ENCODE measurements at regions not wholly inside any gene's neighbourhood (a gene's known extent, or its start where the extent isn't known, plus 50 kb on each side); places are given as distances from the start of the nearest gene placed in this dataset.
A peak's percentile ranks its signal among the peaks of the same experiment; 100 is the strongest.
"Not testable (repeated sequence)": the region's sequence is repeated elsewhere in the genome, so short reads cannot be mapped to it uniquely, and the experiment has no call there.

DNA sequence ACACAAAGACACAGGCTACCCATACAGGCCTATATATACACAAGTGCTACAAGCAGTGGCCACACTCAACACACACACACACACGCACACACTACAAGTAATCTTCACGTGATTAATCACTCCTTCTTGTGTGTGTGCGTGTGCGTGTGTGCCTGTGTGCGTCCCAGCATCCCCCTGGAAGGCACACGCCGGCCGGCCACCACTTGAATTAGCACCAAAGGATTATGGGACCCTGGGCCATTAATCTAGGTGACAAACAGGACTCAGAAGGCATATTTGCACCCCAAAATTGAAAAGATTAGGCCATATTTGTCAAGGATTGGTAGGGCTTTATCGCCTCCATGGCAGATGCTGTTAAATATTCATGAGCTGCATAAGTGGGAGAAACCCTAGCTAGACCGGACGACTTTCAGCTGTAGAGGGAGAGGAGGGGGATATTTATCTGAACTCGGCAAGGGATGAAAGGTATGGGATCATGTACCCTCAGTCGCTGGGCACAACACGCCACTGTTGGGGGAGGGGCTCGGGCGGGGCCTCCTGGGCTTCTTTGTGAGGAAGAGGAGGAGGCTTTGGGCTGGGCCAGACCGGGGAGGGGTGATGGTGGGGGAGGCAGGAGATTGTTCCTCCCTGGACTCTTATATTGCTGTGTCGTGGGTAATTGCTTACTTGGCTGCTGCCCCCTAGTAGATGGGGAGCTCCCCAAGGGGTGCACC lies 89.6 kb upstream of the LHX5 start:
- in situ Hi-C loops (cut with HindIII; ENCODE audit: low pct_ligation_motif_present, low pct_unique_long_range_greater_than_20kb, low sequenced_read_pairs) = no loop called here
- DNase-seq = no peak

DNA sequence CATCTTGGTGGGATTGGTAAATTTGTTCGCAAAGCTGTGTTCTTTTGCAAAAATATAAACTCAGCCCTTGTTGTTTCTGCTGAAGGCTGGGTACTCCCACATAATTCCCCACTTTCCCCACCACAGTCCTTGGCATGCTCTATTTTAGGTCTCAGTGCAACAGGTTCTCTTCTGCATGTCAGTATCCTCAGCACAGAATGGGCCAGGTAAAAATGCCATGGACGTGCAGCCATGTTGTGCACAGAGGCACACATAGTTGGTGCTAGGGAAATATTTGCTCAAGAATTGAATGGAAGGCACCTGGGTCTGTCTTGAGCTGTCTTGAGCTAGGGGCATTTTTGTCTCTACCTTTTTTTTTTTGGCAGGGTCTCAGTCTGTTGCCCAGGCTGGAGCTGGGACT lies 87.8 kb upstream of the LHX5 start:
- in situ Hi-C loops (cut with HindIII; ENCODE audit: low pct_ligation_motif_present, low pct_unique_long_range_greater_than_20kb, low sequenced_read_pairs) = no loop called here
- no peak for DNase-seq

DNA sequence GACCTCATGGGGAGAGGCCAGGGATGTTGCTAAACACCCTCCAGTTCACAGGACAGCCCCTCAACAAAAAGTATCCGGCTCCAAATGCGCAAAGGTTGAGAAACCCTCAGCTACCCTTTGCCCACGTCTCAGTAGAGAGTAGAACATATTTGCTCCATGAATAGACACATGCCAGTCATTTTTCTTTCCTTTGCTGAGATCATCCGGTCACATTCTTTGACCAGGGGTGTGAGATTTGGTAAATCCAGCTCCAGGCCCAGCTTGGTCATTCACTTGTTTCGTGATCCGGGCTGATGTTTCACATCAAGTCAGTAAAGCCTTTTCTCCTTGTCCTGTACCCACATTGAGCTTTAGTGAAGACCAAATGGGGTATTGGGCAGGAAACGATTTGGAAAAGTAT lies 83.6 kb upstream of the LHX5 start:
- in situ Hi-C loops (cut with HindIII; ENCODE audit: low pct_ligation_motif_present, low pct_unique_long_range_greater_than_20kb, low sequenced_read_pairs) = no loop called here
- peak; percentile 17 for DNase-seq

DNA sequence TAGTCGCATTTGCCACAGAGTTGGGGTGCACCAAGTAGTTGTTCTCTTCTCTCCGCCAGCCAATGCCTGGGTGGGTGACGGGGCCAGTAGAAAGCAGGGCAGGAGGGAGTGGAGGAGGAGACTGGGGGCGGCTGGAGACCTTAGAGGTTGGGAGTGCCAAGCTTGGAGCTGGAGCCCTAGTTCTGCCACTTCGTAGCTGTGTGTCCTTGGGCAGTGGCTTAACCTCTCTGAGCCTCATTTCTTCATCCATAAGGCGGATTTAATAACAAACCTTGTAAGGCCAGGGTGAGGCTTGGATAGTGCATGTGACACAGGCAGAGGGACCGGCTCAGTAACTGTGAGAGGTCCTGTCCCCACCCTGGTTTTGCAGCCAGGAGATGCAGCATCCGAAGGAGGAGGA lies 81.1 kb upstream of the LHX5 start:
- in situ Hi-C loops (cut with HindIII; ENCODE audit: low pct_ligation_motif_present, low pct_unique_long_range_greater_than_20kb, low sequenced_read_pairs) = no loop called here
- DNase-seq = no peak

DNA sequence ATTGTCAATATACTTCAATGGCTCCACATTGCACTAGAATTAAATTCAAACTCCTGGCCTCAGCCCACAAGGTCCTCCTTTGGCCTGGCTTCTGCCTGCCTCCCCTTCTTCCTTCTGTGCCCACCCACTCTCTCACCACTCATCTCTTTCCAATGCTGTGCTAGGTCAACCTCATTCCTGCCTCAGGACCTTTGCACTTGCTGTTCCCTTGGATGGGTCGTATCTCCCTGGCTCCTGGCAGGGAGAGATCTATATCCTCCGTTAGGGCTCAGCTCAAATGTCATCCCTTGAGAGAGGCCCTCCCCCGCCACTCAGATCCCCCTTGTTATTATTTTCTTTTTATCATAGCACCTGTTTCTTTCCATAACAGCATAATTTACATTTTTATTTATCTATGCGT lies 79.9 kb upstream of the LHX5 start:
- DNase-seq = no peak
- in situ Hi-C loops (cut with HindIII; ENCODE audit: low pct_ligation_motif_present, low pct_unique_long_range_greater_than_20kb, low sequenced_read_pairs) = no loop called here

DNA sequence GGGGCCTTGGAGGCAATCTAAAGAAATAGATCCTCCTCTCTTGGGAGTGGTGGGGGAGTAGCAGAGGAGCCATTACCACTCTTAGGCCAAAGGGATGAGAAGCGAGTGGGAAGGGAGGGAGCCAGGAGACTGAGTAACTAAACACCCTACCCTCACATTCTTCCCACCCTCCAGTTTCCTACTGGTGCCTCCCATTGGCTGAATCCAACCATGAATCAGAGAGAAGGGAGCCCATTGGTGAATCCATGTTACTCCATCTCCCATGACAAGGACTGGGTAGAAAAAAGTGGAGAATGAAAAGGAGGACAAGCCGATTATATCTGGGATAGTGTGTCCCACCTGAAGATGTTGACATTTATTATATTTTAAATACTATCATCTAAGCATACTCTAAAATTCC lies 76.8 kb upstream of the LHX5 start:
- DNase-seq = no peak
- in situ Hi-C loops (cut with HindIII; ENCODE audit: low pct_ligation_motif_present, low pct_unique_long_range_greater_than_20kb, low sequenced_read_pairs) = no loop called here

DNA sequence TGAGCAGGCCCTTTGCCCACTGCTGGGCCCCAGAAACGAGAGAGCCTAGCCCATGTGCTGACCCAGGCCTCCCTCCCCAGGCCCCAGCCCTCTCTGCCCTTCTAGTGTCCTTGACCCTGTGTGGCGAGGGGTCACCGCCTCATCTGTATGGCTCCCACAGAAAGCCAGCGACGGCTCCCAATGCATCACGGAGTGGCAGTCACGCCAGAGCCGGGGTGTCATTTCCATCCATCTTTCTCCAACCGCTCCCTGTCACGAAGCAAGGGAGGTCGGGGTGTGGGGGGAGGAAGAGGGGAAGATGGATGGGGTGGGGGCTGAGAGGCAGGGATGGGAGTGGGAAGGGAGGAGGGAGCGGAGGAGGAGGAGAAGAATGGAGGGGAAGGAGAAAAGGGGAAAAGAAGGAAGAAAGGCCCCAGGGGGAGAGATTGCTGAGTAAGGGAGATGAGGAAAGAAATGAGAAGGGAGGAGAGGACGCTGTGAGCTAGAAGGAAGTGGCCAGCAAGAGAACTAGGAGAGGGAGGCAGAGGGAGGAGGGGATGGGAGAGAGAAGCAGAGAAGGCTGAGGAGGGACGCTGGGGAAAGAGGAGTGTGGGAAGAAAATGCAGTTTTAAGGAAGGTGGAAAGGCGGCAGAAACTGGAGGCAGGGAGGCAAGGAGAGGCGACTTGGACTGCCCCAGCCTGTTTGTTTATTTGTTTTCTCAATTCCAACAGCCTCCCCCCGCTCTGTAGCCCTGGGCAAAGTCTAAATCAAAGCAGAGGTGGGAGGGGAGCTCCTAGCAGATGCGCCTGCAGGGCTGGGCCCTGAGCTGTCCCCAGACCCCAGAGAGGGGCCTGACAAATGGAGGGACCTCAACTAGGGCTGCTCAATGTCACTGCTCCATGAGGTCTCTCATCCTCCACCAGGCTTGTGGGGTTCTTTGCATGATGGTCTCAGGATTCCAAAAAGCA lies 75.5 kb upstream of the LHX5 start:
- in situ Hi-C loops (cut with HindIII; ENCODE audit: low pct_ligation_motif_present, low pct_unique_long_range_greater_than_20kb, low sequenced_read_pairs) = no loop called here
- no peak for DNase-seq

DNA sequence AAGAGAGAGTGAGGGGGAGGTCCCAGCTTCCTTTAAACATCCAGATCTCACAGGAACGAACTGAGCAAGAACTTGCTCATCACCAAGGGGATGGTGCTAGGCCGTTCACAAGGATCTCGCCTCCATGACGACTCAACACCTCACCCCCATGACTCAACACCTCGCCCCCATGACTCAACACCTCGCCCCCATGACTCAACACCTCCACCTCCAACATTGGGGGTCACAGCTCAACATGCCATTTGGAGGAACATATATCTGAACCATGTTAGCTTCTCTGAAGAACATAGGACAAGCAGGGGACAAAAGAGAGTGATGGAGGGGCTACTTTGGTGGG lies 66.0 kb upstream of the LHX5 start:
- in situ Hi-C loops (cut with HindIII; ENCODE audit: low pct_ligation_motif_present, low pct_unique_long_range_greater_than_20kb, low sequenced_read_pairs) = no loop called here
- no peak for DNase-seq

DNA sequence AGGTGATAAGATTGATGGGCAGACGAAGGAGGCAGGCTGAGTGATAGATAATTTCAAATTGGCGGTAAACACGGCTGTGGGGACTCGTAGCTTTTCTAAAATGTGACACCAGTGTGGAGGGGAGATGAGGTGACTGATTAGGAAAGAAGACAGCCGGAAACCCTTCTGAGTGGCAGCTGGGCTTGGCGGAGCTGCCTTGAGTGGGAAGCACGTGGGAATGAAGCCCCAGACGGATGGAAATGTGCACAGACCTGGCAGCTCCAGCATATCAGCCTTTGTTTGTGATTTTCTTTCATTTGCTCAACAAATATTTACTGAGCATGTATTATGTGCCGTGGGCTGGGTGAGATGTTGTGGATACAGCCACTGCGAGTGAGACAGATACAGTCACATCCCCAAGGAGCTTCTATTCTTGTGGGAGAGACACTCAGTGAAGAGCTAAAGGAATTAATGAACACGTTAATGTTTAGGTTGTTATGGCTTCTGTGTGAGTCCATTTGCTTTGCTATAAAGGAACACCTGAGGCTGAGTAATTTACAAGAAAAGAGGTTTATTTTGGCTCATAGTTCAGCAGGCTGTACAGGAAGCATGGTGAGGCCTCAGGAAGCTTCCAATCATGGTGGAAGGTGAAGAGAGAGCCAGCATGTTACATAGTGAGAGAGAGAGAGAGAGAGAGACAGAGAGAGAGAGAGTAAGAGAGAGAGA lies 65.5 kb upstream of the LHX5 start:
- in situ Hi-C loops (cut with HindIII; ENCODE audit: low pct_ligation_motif_present, low pct_unique_long_range_greater_than_20kb, low sequenced_read_pairs) = no loop called here
- DNase-seq = no peak

DNA sequence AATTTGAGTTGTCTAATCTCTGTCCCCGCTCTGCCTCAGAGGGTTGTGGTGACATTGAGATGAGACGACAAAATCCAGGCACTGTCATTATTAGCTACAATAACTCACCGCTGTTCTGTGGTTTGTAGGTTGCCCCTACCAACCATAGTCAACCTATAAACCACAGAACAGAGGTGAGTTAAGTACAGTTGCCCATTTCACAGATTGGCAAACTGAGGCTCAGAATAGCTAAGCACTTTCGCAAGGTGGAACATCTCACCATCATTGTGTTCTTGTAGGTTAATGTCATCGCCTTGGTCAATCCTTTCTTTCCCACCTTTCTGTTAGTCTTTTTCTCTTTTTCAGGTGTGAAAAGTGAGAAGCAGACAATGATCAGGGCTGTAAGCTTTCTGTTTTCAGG lies 63.4 kb upstream of the LHX5 start:
- DNase-seq = no peak
- in situ Hi-C loops (cut with HindIII; ENCODE audit: low pct_ligation_motif_present, low pct_unique_long_range_greater_than_20kb, low sequenced_read_pairs) = no loop called here

DNA sequence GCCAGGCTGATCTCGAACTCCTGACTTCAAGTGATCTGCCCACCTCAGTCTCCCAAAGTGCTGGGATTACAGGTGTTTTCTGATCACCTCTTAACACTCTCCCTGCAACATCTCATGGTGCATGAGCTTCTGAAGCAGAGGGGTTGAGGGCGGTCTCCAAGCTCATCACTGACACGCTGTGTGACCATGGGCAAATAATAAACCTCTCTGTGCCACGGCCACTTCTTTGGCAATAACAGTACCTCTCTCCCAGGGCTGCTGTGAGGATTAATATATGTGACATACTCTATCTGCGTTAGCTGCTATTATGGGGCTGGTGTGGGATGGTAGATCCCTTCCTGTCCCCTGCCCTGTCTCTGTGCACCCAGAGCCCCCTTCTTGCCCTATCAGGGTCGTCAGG lies 62.9 kb upstream of the LHX5 start:
- in situ Hi-C loops (cut with HindIII; ENCODE audit: low pct_ligation_motif_present, low pct_unique_long_range_greater_than_20kb, low sequenced_read_pairs) = no loop called here
- DNase-seq = no peak

DNA sequence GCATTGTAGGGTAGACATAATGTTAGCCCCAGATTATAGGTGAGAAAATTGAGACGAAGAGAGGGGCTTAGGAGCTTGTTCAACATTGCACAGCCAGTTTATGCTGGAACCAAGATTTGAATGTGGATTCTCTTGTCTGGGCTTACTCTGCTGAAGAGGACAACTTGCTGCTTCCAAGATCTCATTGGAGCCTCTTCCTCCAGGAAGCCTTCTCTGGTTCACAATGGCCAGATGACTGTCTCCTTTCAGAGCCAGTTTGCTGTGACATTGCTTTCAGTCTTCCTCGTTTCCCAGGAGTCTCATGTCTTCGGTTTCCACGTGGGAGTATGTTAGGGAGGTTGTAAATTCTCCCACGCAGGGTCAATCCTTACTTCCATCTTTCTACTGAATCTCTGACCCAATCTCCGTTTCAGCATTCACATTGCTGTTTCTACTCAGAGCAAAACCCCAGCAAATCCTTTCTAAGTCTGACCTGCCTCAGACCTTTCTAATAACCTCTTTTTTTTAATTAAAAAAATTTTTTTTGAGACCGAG lies 62.2 kb upstream of the LHX5 start:
- in situ Hi-C loops (cut with HindIII; ENCODE audit: low pct_ligation_motif_present, low pct_unique_long_range_greater_than_20kb, low sequenced_read_pairs) = no loop called here
- no peak for DNase-seq

DNA sequence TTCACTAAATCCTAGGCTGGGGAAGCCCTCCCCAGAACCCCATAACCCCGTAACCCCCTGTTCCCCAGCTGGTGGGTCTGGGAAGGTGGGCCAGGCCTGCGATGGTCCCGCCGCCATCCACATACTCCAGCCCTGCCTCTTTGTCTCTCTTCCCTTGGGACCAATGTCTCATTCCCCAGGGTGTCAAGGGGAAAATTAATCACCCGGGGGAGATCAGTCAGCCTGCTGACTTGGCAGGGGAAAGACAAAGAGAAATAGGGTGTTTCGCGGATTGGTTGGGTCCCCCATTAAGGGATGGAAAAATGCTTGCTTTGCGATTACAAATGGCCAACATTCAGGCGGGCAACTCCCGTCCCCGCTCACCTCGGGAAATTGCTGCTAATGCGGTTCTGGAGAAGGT lies 60.6 kb upstream of the LHX5 start:
- in situ Hi-C loops (cut with HindIII; ENCODE audit: low pct_ligation_motif_present, low pct_unique_long_range_greater_than_20kb, low sequenced_read_pairs) = no loop called here
- DNase-seq = no peak

DNA sequence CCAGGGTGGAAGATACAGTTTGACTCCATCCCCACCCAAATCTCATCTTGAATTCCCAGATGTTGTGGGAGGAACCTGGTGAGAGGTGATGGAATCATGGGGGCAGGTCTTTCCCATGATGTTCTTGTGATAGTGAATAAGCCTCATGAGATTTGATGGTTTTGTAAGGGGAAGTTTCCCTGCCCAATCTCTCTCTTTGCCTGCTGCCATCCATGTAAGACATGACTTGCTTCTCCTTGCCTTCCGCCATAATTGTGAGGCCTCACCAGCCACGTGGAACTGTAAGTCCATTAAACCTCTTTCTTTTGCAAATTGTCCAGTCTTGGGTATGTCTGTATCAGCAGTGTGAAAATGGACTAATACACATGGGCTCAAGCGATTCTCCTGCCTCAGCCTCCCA lies 59.4 kb upstream of the LHX5 start:
- DNase-seq; in situ Hi-C loops (cut with HindIII; ENCODE audit: low pct_ligation_motif_present, low pct_unique_long_range_greater_than_20kb, low sequenced_read_pairs): not testable (repeated sequence)

DNA sequence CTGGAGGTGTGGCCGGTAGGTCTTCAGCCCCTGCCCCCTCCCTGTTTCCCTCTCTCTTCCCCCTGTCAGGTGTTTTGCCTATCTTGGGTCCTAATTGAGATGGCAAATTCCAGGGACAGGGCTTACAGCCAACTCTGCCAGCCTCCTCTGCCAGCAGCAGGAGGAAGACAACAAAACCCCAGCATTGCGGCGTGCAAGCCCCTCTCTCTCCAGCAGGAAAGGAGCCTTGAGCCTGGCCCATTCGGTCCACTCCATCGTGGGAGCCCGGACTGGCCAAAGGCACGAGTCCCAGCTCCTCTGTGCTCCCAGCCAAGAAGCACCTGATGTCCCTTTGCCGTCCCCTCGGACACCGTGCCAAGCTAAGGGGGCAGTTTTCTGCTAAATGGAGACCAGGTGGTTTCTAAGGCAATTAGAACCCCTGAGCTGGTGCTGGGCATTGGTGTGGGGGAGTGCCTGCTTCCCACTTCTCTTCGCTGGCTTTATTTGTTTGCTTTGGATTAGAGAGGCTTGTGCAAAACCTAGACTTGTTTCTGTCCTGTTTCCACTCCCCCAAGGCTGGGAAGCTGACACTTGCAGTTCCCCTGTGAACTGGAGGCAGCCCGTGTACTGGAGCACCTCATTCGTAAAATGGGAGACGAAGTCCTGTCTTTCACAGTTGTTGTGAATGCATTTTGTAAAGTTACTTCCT lies 57.1 kb upstream of the LHX5 start:
- in situ Hi-C loops (cut with HindIII; ENCODE audit: low pct_ligation_motif_present, low pct_unique_long_range_greater_than_20kb, low sequenced_read_pairs) = no loop called here
- DNase-seq = no peak

DNA sequence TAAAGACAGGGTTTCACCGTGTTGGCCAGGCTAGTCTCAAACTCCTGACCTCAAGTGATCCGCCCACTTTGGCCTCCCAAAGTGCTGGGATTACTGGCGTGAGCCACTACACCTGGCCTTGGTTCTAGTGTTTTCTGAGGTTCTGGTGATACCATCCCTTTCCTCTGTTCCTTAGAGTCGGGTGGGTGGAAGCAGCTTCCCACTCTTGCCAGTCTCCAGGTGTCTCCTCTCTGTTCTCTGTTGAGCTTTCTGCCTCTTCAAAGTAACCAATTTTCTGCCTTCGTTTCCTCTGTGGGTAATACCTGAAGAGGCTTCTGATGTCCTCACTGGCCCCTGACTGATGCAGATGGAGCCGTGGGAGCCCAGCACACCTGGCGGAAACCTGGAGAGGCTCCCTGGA lies 53.4 kb upstream of the LHX5 start:
- DNase-seq = no peak
- in situ Hi-C loops (cut with HindIII; ENCODE audit: low pct_ligation_motif_present, low pct_unique_long_range_greater_than_20kb, low sequenced_read_pairs) = no loop called here

DNA sequence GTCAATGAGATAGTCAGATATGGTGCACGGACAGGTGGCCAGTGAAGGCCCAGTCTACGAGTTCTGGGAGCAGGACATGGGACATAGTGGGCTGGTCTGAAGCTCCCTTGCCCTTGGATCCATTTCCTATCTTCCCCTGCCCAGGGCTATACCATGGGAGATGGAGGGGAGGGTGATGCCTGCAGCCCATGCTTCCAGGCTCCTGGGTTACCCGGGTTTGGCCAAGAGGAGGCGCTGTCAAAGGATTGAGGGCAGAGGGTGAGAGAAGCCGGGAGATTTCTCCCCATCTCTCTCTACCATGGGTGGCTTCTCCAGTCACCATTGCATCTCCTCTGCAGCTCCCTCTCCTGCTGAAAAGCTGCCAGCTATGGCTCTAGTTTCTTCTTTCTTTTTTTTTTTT lies 52.8 kb upstream of the LHX5 start:
- no peak for DNase-seq

DNA sequence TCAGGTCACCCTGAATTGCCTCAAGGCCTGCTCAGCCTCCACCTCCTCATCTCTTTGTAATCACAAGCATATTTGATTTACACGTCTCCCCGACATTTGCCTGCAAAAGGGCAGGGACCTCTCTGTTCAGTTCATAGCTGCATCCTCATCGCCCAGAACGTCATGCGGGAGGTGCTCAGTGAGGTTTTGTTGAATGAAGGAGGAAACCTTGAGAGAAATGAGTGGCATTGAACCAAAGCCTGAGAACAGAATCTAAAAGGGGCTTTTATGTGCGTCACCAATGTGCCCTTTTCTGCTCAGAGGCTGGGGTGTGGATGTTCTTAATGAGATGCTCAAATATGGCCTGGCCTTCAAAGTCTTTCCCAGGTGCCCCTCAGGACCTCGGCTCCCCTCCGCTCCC lies 50.0 kb upstream of the LHX5 start:
- in situ Hi-C loops (cut with HindIII; ENCODE audit: low pct_ligation_motif_present, low pct_unique_long_range_greater_than_20kb, low sequenced_read_pairs) = no loop called here
- DNase-seq = no peak

More for the DNA sequence above, 52.8 kb upstream of the LHX5 start:
- in situ Hi-C loops (cut with HindIII; ENCODE audit: low pct_ligation_motif_present, low pct_unique_long_range_greater_than_20kb, low sequenced_read_pairs) = no loop called here
